ENCODE measurements at regions not wholly inside any gene's neighbourhood (a gene's known extent, or its start where the extent isn't known, plus 50 kb on each side); places are given as distances from the start of the nearest gene placed in this dataset.

DNA sequence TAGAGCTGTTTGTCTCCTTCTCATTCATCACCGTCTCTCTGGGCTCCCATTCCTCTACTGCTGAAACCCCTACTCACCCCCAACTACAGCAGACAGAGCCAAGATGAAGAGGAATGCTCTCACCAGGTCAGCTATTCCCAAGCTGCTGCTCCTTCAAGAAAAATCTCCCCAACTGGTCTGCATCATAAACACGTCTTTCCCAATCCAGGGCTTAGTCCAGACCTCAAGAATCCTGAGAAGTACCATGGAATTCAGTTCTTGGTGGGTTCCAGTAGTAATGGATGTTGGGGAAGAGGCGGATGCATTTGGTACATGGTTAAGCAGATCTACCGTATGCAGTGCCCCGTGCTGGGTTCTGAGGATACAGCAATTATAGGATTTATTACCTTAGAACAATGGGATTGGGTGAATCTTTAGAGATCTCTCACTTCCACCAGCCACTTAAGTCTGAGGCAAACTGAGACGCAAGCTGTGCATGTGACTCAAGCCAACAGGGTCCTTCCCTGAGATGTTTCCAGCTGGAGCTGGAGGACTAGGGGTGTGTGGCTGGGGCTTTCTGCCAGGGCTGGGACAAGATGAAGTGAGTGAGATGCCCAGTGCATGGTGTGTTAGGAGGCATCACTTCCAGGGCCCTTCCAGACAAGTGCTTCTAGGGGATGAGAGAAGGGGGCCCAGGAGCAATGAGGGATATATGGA is 232.7 kb upstream of the CDH5 start:
- DNase-seq = no peak

- DNase-seq = no peak
Measured at GRCh38 chr16:66131895-66132294, 234.6 kb upstream of the CDH5 start.

DNA sequence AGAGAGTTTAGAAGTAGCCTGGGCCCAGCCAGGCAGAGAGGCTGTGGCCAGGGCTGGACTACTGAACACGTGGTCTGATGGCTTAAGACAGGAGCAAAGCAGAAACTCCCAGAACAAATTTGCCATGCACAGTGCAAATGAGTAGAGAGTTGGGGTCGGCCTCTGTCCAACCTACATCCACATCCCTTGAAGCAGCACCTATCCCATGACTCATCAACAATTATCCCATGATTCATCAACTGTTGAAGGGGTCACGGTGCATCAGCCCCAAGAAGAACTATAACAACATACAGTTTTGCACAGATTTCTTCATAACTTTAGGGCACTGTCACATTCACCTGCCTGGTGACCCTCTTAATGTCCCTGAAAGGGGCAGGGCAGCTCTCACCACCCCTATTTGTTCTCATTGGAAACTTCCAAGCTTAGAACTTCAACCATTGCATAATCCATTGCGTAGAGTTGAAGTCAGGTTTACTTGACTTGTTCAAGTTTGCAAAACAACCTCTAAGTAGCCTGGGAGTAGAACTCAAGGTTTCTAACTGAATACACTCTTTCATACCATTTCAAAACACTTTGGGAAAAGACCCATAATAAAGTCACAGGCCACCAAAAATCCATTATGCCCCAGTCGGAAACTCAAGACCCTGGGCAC is 235.2 kb upstream of the CDH5 start:
- DNase-seq = no peak

DNA sequence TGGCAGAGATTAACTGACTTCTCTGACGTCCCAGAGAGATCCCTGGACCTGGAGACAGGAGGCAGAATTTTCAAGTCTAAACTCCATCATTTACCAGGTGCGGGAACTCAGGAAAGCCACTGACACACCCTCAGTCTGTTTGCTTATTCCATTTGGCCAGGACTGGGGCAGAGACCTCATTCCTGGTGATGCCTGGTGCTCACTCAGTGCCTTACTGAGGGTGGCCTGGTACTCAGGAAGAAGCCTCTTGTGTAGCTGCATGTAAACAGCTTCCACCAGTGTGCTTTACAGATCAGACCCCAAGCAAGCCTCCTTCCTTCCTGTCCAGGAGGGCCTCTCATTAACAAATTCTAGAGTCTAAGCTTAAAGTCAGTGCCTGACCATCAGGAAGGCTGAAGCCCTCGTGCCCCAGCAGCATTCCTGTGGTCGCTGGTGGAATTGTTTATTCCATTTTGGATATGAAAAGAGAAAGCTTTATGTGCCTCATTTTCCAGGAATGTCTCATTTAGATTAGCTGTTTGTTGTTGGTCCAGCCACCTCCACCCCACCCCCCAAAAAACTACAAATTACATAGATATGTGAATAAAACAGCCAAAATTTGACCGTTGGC is 236.1 kb upstream of the CDH5 start:
- DNase-seq = no peak

DNA sequence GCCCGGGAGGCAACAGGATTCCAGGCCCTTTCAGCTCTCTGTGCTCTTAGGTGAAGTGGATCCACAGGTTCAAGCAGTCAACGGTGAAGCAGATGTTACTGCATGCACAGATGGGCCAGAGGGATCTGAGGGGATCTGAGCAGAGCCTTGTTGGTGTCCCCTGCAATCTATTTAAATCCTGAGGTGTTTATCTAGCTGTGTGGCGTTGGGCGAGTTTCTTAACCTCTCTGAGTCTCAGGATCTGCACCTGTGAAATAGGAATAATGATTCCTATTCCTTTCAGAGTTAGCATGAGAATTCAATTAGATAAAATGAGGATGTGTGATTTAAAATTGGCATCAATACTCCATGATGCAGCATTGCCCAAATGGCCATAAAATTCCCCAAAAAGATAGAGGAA is 237.3 kb upstream of the CDH5 start:
- no peak for DNase-seq

DNA sequence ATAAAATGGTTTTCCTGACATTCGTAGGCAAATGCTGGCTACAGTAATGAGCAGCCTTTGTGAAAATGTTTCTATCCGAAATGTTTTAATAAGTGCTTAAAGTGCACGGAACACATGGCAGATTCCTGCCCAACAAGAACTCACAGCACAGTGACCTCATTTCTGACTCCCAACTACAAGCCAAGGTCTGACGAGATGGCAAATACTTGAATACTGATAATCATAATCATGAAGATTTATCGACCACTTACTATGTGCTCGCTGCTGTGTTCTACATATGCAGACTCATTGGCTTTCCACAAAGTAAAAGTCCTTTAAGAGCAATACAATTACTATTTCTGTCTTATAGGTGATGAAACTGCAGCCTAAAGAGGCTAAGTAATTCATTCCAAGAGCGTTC is 238.1 kb upstream of the CDH5 start:
- no peak for DNase-seq

- no peak for DNase-seq
Measured at GRCh38 chr16:66127459-66128370, 238.8 kb upstream of the CDH5 start.

DNA sequence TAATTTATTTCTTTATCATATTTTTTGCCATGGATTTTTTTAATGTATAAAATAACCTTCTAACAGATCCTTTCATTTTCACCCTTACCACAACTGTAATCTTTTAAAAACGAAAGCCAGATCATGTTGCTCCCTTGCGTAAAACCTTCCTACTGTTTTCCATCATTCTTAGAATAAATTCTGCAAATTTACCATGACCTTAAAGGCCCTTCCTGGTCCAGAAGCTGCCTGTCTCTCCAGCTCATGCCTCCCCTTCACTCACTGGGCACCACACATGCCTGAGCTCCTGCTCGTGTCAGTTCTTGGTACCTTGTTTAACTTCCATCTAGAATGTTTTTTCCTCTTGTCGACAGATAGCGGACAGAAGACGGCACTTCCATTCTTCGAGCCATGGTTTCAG is 245.0 kb upstream of the CDH5 start:
- no peak for DNase-seq

DNA sequence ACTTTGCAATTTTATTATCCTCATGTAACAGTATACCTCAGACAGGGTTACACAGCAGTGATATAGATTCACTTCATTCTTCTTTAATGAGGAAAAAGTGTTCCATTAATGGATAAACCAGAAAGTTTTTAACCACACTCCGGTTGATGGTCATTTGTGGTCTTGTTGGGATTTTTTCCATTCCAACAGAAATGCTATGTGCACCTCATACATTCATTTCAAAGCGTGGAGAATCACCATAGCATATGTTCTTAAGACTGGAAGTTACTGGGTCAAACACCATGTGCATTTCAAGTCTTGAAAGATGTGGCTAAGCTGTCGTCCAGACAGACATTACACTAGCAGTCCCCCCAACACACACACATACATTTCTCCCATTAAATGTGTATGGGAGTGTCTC is 245.8 kb upstream of the CDH5 start:
- DNase-seq = no peak

- no peak for DNase-seq
Measured at GRCh38 chr16:66116163-66117002, 250.1 kb upstream of the CDH5 start.

DNA sequence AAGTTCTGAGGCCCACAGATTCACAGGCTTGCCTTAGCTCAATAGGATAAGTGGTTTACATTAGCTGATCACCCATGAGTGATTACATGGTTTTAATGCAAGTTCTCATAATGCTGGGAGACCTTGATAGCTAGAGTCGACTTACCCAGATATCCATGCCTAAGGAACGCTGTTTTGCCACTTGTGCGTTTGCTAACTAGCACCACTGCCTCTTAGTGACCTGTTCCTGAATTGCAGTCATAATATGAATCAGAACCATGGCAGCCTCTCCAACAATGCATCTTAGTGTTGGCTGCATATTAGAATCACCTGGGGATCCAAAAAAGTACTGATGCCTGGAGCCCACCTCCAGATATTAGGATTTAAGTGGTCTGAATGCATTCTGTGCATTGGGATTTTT is 251.1 kb upstream of the CDH5 start:
- no peak for DNase-seq

GRCh38 chr16:66113223-66113622 is 253.3 kb upstream of the CDH5 start:
- no peak for DNase-seq

- no peak for DNase-seq
Measured at GRCh38 chr16:66109677-66110076, 256.8 kb upstream of the CDH5 start.

DNA sequence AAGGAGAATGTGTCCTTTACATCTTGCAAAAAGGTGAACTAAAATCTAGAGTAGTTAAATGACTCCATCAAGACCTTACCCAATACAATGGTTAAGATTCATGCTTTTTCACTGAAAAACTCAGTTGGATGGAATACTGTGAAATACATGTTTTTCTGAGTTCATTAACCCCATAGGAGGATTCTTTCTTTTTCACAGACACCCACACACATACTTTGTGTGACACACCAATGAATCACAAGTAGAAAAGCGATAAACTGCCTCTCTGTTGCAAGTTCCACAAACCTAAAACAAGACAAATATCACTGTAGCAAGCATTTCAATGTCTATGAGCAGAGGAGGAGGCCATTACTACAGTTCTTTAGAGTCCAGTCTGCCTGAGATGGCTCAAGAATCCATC is 258.8 kb upstream of the CDH5 start:
- DNase-seq = no peak

DNA sequence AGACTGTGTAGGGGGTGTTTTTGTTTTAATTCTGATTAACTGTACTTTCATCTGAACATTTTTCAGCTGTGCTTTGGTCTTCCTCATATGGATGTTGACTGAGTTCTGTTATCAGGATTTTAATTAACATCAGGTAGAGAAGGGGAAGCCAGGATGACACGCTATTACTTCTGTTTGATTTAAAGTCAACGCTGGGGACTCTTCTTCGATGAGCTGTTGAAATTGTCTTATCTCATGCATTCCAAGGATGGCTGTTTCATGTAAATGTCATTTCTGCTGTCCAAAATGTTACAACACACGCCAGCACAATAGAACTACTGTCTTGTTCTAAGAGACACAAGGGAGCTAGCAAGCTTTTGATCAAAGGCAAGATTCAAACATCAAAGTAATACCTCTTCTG is 263.3 kb upstream of the CDH5 start:
- no peak for DNase-seq

DNA sequence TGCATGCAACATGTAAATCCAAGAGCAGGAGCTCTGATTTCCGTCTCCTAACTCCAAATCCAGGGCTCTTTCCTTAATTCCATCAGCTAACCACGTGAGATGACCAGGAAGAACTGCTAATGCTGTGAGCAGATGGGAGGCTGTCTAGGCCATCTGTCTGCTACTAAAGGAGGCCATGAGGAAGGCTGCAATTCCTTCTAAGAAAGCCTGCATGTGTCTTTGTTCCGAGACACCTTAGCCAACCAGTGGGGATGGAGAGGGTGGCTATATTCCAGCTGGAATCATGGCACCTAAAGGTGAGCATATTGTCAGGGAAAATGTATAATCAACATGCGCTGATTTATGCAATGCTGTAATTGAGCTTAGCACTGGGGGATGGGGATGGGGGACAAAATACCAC is 267.2 kb upstream of the CDH5 start:
- no peak for DNase-seq

GRCh38 chr16:66097751-66098150 is 268.7 kb upstream of the CDH5 start:
- no peak for DNase-seq

- no peak for DNase-seq
Measured at GRCh38 chr16:66095676-66096075, 270.8 kb upstream of the CDH5 start.

DNA sequence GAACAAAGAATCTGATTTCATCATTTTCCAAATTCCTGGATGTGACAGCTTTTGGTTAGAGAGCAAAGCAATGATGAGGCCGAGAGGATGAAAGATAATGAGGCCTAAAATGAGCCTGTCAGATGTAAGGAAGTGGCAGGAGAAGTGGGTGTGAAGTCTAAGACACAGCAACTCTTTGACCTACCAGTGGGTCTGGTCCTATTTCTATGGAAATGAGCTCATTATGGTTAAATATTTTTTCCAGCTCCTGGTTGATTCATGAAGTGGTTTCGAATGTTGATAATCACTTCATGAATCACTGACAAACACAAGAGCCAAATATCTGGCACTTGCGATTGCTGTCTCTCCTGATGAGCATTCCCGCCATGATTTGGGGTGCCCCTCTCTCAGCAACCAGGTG is 273.3 kb upstream of the CDH5 start:
- DNase-seq = no peak

GRCh38 chr16:66091471-66091891 is 275.0 kb upstream of the CDH5 start:
- DNase-seq = no peak

DNA sequence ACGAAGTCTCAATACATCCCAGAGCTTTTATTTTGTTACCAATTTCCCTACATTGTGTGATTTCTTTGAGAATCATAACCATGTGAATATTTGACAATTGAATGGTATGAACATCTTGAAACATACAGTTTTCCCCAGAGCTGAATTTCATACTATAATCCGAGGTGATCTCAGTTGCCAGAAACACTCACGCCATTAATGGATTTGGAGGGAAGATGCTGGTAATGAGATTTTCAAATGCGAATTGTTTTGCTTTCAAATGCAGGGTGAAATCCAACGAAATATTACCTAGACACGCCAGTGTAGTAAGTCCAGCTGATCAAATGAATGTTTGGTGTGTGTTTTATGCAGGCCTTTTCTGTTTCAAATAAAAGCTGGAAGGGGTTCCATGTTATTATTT is 277.8 kb upstream of the CDH5 start:
- DNase-seq = no peak

DNA sequence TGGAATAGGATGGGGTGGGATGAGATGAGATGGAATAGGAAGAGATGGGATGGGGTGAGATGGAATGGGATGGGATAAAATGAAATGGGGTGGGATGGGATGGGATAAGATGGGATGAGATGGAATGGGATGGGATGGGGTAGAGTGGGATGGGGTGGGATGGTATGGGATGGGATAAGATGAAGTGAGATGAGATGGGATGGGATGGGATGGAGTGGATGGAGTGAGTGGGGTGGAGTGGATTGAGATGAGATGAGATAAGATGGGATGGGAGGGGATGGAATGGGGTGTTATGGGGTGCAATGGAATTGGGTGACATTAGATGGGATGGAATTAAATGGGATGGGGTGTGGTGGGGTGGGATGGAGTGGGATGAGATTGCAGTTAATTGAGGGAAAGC is 279.2 kb upstream of the CDH5 start:
- no peak for DNase-seq

- no peak for DNase-seq
Measured at GRCh38 chr16:66085651-66086050, 280.8 kb upstream of the CDH5 start.
